Activated CD8-positive, alpha-beta memory T cell treated with anti-CD3 and anti-CD28 coated beads, Interleukin-2, amount 10 ng/mL, durations not matched to agents 7 days and 5 days (primary cell): ENCODE measurements at regions not wholly inside any gene's neighbourhood (a gene's known extent, or its start where the extent isn't known, plus 50 kb on each side); places are given as distances from the start of the nearest gene placed in this dataset.

Experiments used
- ATAC-seq: fragments of 150-1000 bp; cut with Tn5 transposase; one replicate; pipeline ENCODE4 v1.10.0; 2021; ENCODE audit warnings: moderate library complexity
- CTCF ChIA-PET: fragments of 350-600 bp; sonication (Branson Sonifier 250); formaldehyde crosslinking; loops from one replicate; lab custom pipeline; 2021; ENCODE audit warnings: antibody characterized with exemption; lab: Charles Lee
- DNase-seq: peaks from one replicate; pipeline ENCODE4 v3.0.0-alpha.2; 2020
- H3K27ac Mint-ChIP-seq: one replicate; pipeline ENCODE4 v1.8.0; 2021; ENCODE audit warnings: mild to moderate bottlenecking, mixed read lengths
- H3K27me3 Mint-ChIP-seq: one replicate; pipeline ENCODE4 v1.8.0; 2021; ENCODE audit warnings: mixed read lengths
- H3K36me3 Mint-ChIP-seq: one replicate; pipeline ENCODE4 v1.8.0; 2021; ENCODE audit warnings: mild to moderate bottlenecking, mixed read lengths
- H3K4me1 Mint-ChIP-seq: one replicate; pipeline ENCODE4 v1.8.0; 2021; ENCODE audit warnings: mixed read lengths
- H3K4me3 Mint-ChIP-seq: one replicate; pipeline ENCODE4 v1.8.0; 2021; ENCODE audit warnings: mild to moderate bottlenecking, moderate library complexity, mixed read lengths
- H3K9me3 Mint-ChIP-seq: one replicate; pipeline ENCODE4 v1.8.0; 2022; ENCODE audit warnings: low read depth, mixed read lengths

GRCh38 chr1:34342334-34342733 lies 165.6 kb downstream of the C1orf94 start:
- H3K4me1 Mint-ChIP-seq: no peaks in the 10 kb centered on the region
- CTCF ChIA-PET: interaction anchor here (0.6 kb wide), 1 partner anchor 594 kb away, joined by 3 read pairs; no protein-coding TSS in a partner anchor
- DNase-seq (no peak), ATAC-seq (no peak)
- no peak overlapping the region for H3K27ac Mint-ChIP-seq
- no peak overlapping the region for H3K4me3 Mint-ChIP-seq
- H3K27me3 Mint-ChIP-seq: peaks cover 3% of the 10 kb centered on the region
- H3K9me3 Mint-ChIP-seq: no peaks in the 10 kb centered on the region
- no peaks in the 10 kb centered on the region for H3K36me3 Mint-ChIP-seq

DNA sequence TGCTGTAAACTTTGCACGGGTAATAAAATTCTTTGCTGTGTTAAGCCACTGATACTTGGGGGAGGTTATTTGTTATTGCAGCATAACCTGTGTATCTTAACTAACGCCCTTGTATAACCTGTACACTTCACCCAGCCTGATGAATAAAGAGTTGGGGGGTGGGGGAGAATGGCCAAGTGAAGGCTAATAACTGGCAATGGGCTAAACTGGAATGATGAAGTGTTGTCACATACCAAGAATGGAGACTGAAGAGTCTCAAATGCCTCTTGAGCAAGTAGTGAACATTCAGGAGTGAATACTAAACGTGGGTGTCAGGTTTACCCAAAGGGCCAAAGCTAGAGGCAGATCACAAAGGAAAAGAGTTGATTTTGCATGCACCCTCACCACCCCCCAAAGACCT lies 169.4 kb downstream of the C1orf94 start:
- CTCF ChIA-PET: no interaction called here
- no peaks in the 10 kb centered on the region for H3K9me3 Mint-ChIP-seq
- H3K36me3 Mint-ChIP-seq: no peaks in the 10 kb centered on the region
- ATAC-seq (no peak), DNase-seq (no peak)
- no peak overlapping the region for H3K4me3 Mint-ChIP-seq
- no peaks in the 10 kb centered on the region for H3K27me3 Mint-ChIP-seq
- no peaks in the 10 kb centered on the region for H3K4me1 Mint-ChIP-seq
- no peak overlapping the region for H3K27ac Mint-ChIP-seq

DNA sequence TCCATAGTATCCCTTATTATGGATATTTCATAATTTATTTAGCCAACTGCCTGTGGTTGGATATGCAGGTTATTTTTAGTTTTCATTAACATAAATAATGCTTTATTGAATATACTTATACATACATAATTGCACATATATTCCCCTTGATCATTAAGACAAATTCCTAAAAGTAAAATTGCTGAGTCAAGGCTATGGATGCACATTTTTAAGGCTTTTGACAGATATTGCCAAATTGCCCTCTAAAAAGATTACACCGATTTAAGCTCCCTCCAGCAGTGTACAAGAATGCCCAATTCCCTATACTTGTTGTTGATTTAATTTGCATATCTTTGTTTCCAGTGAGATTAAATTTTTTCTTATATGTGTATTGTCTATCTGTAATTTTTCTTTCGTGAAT lies 176.7 kb downstream of the C1orf94 start:
- DNase-seq (no peak), ATAC-seq (no peak)
- H3K36me3 Mint-ChIP-seq: no peaks in the 10 kb centered on the region
- no peaks in the 10 kb centered on the region for H3K27me3 Mint-ChIP-seq
- H3K27ac Mint-ChIP-seq: no peak overlapping the region
- H3K4me1 Mint-ChIP-seq: no peaks in the 10 kb centered on the region
- no peak overlapping the region for H3K4me3 Mint-ChIP-seq
- CTCF ChIA-PET: no interaction called here
- no peaks in the 10 kb centered on the region for H3K9me3 Mint-ChIP-seq

DNA sequence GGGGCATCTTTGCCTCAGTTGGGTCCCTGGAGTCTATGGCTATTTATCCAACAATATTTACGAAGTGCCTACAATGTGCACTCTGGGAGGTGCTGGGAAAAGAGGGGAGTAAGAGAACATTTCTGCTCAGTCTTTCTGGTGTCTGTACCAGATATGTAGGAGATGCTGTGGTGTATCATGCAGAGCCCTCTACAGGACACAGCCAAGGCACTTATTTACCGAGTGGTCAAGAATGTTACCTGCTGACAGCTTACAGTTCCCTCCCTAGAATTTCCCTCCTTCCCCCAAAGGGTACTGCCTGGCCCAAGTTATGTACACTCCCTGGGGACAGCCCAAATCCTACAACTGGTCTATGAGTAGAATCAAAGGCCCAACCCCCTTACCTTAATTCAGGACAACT lies 177.7 kb downstream of the C1orf94 start:
- Mint-ChIP-seq H3K36me3 (no peaks in the 10 kb centered on the region), H3K9me3 (no peaks in the 10 kb centered on the region), H3K27me3 (no peaks in the 10 kb centered on the region), H3K4me1 (no peaks in the 10 kb centered on the region), H3K4me3 (no peak overlapping the region), H3K27ac (no peak overlapping the region)
- DNase-seq: no peak
- no peak for ATAC-seq
- CTCF ChIA-PET: no interaction called here

DNA sequence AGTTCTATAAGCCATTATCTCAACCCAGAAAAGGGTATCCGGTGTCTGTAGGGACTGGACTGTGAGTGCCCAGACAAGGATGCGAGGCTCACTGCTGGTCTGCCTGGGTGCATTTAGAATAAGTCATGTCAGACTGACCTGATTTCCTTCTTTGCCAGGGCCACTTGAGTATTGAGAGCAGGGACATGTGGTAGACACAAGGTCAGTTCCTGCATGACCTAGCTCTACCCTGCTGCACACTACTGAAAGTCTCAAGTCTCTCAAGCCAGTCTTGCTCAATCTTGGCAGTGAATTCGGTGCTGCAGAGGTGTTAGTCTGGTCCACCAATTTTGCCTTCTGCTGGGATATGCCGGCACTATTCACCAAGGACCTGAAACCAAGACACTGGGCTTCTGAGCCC lies 180.1 kb downstream of the C1orf94 start:
- no peaks in the 10 kb centered on the region for H3K27me3 Mint-ChIP-seq
- no peak for ATAC-seq
- H3K9me3 Mint-ChIP-seq: no peaks in the 10 kb centered on the region
- no peaks in the 10 kb centered on the region for H3K4me1 Mint-ChIP-seq
- H3K27ac Mint-ChIP-seq: no peak overlapping the region
- CTCF ChIA-PET: no interaction called here
- DNase-seq: no peak
- no peaks in the 10 kb centered on the region for H3K36me3 Mint-ChIP-seq
- H3K4me3 Mint-ChIP-seq: no peak overlapping the region

- Mint-ChIP-seq H3K27me3 (no peaks in the 10 kb centered on the region), H3K27ac (no peak overlapping the region), H3K4me1 (no peaks in the 10 kb centered on the region), H3K4me3 (no peak overlapping the region), H3K36me3 (no peaks in the 10 kb centered on the region), H3K9me3 (no peaks in the 10 kb centered on the region)
- ATAC-seq (no peak), DNase-seq (no peak)
- CTCF ChIA-PET: no interaction called here
Observed at GRCh38 chr1:34358636-34359035, 181.9 kb downstream of the C1orf94 start.

DNA sequence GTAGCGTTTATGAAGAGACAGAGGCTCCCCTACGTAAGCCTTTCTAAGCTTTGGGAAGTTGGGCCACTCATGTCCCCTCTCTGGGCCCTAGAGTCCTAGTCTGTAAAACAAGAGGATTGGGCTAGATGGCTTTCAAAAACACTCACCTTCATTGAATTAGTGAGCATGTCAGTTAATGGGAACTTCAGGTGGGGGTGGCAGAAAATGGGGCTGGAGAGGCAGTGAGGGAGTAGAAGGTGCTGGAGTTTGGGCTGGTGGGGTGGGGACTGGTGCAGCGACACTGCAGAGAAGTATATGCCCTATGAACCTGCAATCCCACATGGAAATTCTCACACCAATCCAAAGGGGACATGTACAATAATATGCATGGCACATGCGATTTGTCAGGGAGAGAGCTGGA lies 182.7 kb downstream of the C1orf94 start:
- no peak overlapping the region for H3K27ac Mint-ChIP-seq
- ATAC-seq: no peak
- CTCF ChIA-PET: no interaction called here

DNA sequence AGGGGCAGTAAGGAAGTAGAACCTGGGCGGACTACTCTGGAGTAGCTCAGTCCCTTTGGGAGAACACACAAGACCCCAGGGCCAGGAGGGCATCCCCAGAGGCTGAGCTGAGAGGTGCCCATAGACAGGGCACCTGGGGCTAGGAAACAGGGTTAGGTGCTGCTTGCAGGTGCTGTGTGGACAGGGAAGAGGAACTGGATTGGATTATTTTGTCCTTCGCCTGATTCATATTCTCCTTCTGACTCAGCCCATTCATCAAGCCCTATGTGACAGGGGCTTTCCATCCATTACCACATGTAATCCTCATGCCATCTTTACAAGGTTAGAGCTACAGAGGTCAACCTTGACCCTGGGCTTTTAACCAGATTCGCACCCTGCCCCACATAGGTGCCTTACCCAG lies 183.9 kb downstream of the C1orf94 start:
- Mint-ChIP-seq H3K4me1 (no peaks in the 10 kb centered on the region), H3K27ac (no peak overlapping the region), H3K36me3 (no peaks in the 10 kb centered on the region), H3K27me3 (no peaks in the 10 kb centered on the region), H3K4me3 (no peak overlapping the region), H3K9me3 (no peaks in the 10 kb centered on the region)
- DNase-seq: no peak
- ATAC-seq: no peak
- CTCF ChIA-PET: no interaction called here

More for the DNA sequence above, 182.7 kb downstream of the C1orf94 start:
- Mint-ChIP-seq H3K36me3 (no peaks in the 10 kb centered on the region), H3K9me3 (no peaks in the 10 kb centered on the region), H3K4me1 (no peaks in the 10 kb centered on the region), H3K27me3 (no peaks in the 10 kb centered on the region), H3K4me3 (no peak overlapping the region)
- DNase-seq: no peak

DNA sequence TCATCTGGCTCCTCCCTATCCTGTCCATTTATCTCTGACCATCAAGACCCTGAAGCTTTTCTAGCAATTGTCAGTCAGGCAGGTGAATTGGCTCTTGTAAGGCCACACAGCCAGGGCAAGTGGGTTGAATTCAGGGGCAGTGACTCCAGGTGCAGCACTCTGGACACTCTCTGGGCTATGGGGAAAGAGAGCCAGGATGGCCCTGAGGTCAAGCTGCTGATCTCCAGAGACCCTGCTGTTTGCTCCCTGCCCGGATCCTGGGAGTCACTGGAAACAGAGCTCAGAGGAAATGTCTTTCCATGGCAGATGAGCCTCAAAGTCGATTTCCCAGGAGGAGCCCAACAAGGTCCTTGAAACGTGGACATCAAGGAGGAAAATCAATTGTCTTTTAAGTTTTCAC lies 184.4 kb downstream of the C1orf94 start:
- Mint-ChIP-seq H3K9me3 (no peaks in the 10 kb centered on the region), H3K4me1 (no peaks in the 10 kb centered on the region), H3K27ac (no peak overlapping the region), H3K36me3 (no peaks in the 10 kb centered on the region), H3K27me3 (no peaks in the 10 kb centered on the region), H3K4me3 (no peak overlapping the region)
- DNase-seq (no peak), ATAC-seq (no peak)
- CTCF ChIA-PET: no interaction called here

GRCh38 chr1:34361781-34362357 lies 185.2 kb downstream of the C1orf94 start:
- ATAC-seq (no peak), DNase-seq (no peak)
- no peak overlapping the region for H3K4me3 Mint-ChIP-seq
- no peaks in the 10 kb centered on the region for H3K27me3 Mint-ChIP-seq
- CTCF ChIA-PET: no interaction called here
- H3K36me3 Mint-ChIP-seq: no peaks in the 10 kb centered on the region
- no peak overlapping the region for H3K27ac Mint-ChIP-seq
- H3K9me3 Mint-ChIP-seq: no peaks in the 10 kb centered on the region
- no peaks in the 10 kb centered on the region for H3K4me1 Mint-ChIP-seq

DNA sequence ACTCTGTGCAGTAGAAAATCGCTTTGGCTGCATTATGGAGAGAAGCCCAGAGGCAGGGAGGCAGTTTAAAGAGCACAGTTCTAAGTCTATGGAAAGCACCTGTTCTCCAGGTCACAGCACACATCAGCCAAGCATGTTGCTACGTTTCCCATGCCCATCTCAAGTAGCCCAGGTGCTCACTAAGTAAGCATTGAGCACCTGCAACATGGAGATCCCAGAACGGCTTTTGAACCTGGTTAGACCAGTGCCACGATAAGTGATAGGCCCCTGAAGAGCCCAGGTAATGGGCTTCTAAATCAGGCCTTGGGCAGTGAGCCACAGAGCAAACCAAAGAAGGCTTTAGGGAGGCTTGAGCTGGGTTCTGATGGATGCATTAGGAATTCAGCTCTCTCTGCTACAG lies 186.2 kb downstream of the C1orf94 start:
- Mint-ChIP-seq H3K4me1 (no peaks in the 10 kb centered on the region), H3K36me3 (no peaks in the 10 kb centered on the region), H3K4me3 (no peak overlapping the region), H3K27me3 (no peaks in the 10 kb centered on the region), H3K9me3 (no peaks in the 10 kb centered on the region), H3K27ac (no peak overlapping the region)
- no peak for ATAC-seq
- DNase-seq: no peak
- CTCF ChIA-PET: no interaction called here

GRCh38 chr1:34363447-34363846 lies 186.7 kb downstream of the C1orf94 start:
- ATAC-seq: no peak
- DNase-seq: no peak
- no peaks in the 10 kb centered on the region for H3K4me1 Mint-ChIP-seq
- no peak overlapping the region for H3K27ac Mint-ChIP-seq
- no peak overlapping the region for H3K4me3 Mint-ChIP-seq
- CTCF ChIA-PET: no interaction called here
- no peaks in the 10 kb centered on the region for H3K36me3 Mint-ChIP-seq
- H3K9me3 Mint-ChIP-seq: no peaks in the 10 kb centered on the region
- no peaks in the 10 kb centered on the region for H3K27me3 Mint-ChIP-seq

GRCh38 chr1:34363915-34364314 lies 187.2 kb downstream of the C1orf94 start:
- DNase-seq: no peak

DNA sequence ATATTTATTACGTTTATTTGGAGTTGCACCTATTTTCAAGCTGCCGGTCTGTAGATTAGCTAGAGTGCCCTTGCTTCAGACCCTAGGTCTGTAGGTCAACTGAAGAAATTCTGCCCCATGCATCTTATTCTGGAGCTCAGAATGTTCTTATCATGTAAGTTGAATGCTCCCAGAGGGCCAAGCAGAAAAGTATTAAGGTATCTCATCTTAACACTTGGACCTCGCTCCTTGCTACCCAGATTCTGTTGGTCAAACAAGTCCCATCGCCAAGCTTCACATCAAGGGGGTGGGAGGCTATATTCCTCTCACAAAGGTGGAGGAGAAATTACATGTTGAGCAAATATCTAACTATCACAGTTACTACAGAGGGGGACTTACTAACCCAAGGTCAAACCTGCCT lies 187.7 kb downstream of the C1orf94 start:
- Mint-ChIP-seq H3K27ac (no peak overlapping the region), H3K36me3 (no peaks in the 10 kb centered on the region), H3K4me1 (no peaks in the 10 kb centered on the region), H3K4me3 (no peak overlapping the region), H3K9me3 (no peaks in the 10 kb centered on the region), H3K27me3 (no peaks in the 10 kb centered on the region)
- CTCF ChIA-PET: no interaction called here
- no peak for ATAC-seq
- no peak for DNase-seq

More at GRCh38 chr1:34363915-34364314, 187.2 kb downstream of the C1orf94 start:
- no peak overlapping the region for H3K4me3 Mint-ChIP-seq
- no peaks in the 10 kb centered on the region for H3K27me3 Mint-ChIP-seq
- no peak overlapping the region for H3K27ac Mint-ChIP-seq
- no peaks in the 10 kb centered on the region for H3K4me1 Mint-ChIP-seq
- ATAC-seq: no peak
- H3K36me3 Mint-ChIP-seq: no peaks in the 10 kb centered on the region
- no peaks in the 10 kb centered on the region for H3K9me3 Mint-ChIP-seq
- CTCF ChIA-PET: no interaction called here

DNA sequence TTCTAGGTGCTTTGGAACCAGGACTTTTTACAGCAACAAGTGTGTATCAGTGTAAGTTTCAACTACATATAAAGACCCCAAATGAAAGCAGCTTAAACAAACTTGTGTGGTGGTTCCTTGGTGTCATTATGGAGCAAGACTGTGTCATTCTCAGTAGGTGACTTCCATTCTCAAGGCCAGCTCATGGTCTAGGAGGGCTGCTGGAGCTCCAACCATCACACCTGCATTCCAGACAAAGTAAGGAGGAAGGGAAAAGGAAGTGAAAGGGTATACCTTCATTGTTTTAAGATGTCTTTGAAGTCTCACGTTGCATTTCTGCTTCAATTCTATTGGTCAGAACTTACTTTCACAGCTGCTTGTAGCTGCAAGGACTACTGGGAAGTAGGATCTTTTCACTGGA lies 188.6 kb downstream of the C1orf94 start:
- ATAC-seq: no peak
- CTCF ChIA-PET: no interaction called here
- H3K4me1 Mint-ChIP-seq: no peaks in the 10 kb centered on the region
- no peak for DNase-seq
- no peak overlapping the region for H3K4me3 Mint-ChIP-seq
- H3K27me3 Mint-ChIP-seq: no peaks in the 10 kb centered on the region
- H3K9me3 Mint-ChIP-seq: no peaks in the 10 kb centered on the region
- no peaks in the 10 kb centered on the region for H3K36me3 Mint-ChIP-seq
- H3K27ac Mint-ChIP-seq: no peak overlapping the region
